ENCODE measurements at regions not wholly inside any gene's neighbourhood (a gene's known extent, or its start where the extent isn't known, plus 50 kb on each side); places are given as distances from the start of the nearest gene placed in this dataset.

DNA sequence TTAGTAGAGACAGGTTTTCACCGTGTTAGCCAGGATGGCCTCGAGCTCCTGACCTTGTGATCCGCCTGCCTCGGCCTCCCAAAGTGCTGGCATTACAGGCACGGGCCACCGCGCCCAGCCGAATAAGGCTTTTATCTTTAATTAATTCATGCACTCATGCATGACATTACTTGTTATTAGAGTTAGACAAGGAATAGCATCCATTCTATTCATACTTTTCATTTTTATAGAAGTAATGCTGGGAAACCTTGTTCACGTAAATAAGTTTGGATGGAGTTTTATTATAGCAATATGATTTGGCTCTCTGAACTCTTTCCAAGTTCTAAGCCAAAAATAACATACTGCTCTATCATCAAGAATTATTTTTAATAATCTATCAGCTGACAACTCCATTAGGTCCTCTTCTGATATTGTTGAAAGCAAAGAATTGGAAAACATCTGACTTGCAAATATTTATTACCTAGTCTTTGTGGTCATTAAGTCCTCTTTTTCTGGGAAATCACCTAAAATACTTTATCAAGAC, 168.8 kb upstream of the CCND2 start:
- H3K4me2 ChIP-seq, result no peak overlapping the region
- H3F3A ChIP-seq (ENCODE audit: insufficient read depth, low read depth), result no peaks in the 10 kb centered on the region
- ChIA-PET POLR2A (ENCODE audit: unreplicated experiment) (no interaction called here), CTCF (no interaction called here)
- no TSS peak for BruUV-seq (replicated peaks)
- no peaks in the 10 kb centered on the region for H3K9me2 ChIP-seq (ENCODE audit: insufficient read depth)
- H3K27me3 ChIP-seq (ENCODE audit: insufficient read depth, low read depth), result peaks cover 72% of the 10 kb centered on the region
- no peak for TF ChIP-seq EZH2 (IDR thresholded peaks at IDR 0.05; ENCODE audit: low read depth)
- TF ChIP-seq, protein P1, sequence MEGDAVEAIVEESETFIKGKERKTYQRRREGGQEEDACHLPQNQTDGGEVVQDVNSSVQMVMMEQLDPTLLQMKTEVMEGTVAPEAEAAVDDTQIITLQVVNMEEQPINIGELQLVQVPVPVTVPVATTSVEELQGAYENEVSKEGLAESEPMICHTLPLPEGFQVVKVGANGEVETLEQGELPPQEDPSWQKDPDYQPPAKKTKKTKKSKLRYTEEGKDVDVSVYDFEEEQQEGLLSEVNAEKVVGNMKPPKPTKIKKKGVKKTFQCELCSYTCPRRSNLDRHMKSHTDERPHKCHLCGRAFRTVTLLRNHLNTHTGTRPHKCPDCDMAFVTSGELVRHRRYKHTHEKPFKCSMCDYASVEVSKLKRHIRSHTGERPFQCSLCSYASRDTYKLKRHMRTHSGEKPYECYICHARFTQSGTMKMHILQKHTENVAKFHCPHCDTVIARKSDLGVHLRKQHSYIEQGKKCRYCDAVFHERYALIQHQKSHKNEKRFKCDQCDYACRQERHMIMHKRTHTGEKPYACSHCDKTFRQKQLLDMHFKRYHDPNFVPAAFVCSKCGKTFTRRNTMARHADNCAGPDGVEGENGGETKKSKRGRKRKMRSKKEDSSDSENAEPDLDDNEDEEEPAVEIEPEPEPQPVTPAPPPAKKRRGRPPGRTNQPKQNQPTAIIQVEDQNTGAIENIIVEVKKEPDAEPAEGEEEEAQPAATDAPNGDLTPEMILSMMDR (conservative IDR thresholded peaks at IDR 0.05), result no peak
- no peaks in the 10 kb centered on the region for H3K36me3 ChIP-seq (ENCODE audit: low read depth)
- no peaks in the 10 kb centered on the region for H3K4me1 ChIP-seq (replicated peaks; ENCODE audit: insufficient read depth)
- no peak overlapping the region for H2AFZ ChIP-seq
- DNase-seq, result no peak
- no peaks in the 10 kb centered on the region for H4K20me1 ChIP-seq (ENCODE audit: insufficient read depth)
- H3K9me3 ChIP-seq (ENCODE audit: insufficient read depth, low read depth), result no peaks in the 10 kb centered on the region
- intact Hi-C loops (cut with micrococcal nuclease; ENCODE audit: unreplicated experiment), result no loop called here
- H3K4me3 ChIP-seq, result no peak overlapping the region
- H3K27ac ChIP-seq, result no peak overlapping the region
- H3K79me2 ChIP-seq (ENCODE audit: low read depth), result no peaks in the 10 kb centered on the region

GRCh38 chr12:4099276-4099675, 174.3 kb upstream of the CCND2 start:
- Histone ChIP-seq H3K36me3 (ENCODE audit: low read depth) (no peaks in the 10 kb centered on the region), H3K27ac (no peak overlapping the region), H4K20me1 (ENCODE audit: insufficient read depth) (no peaks in the 10 kb centered on the region), H3K4me3 (no peak overlapping the region), H3K4me2 (no peak overlapping the region), H3F3A (ENCODE audit: insufficient read depth, low read depth) (no peaks in the 10 kb centered on the region), H3K79me2 (ENCODE audit: low read depth) (no peaks in the 10 kb centered on the region), H3K9me3 (ENCODE audit: insufficient read depth, low read depth) (no peaks in the 10 kb centered on the region), H3K4me1 (replicated peaks; ENCODE audit: insufficient read depth) (no peaks in the 10 kb centered on the region), H2AFZ (no peak overlapping the region), H3K27me3 (ENCODE audit: insufficient read depth, low read depth) (peaks cover 71% of the 10 kb centered on the region), H3K9me2 (ENCODE audit: insufficient read depth) (no peaks in the 10 kb centered on the region)
- CTCF ChIA-PET, result no interaction called here
- intact Hi-C loops (cut with micrococcal nuclease; ENCODE audit: unreplicated experiment), result no loop called here
- no peak for TF ChIP-seq EZH2 (IDR thresholded peaks at IDR 0.05; ENCODE audit: low read depth)
- TF ChIP-seq, protein P1 (conservative IDR thresholded peaks at IDR 0.05), result no peak
- no TSS peak for BruUV-seq (replicated peaks)
- POLR2A ChIA-PET (ENCODE audit: unreplicated experiment), result no interaction called here
- no peak for DNase-seq

DNA sequence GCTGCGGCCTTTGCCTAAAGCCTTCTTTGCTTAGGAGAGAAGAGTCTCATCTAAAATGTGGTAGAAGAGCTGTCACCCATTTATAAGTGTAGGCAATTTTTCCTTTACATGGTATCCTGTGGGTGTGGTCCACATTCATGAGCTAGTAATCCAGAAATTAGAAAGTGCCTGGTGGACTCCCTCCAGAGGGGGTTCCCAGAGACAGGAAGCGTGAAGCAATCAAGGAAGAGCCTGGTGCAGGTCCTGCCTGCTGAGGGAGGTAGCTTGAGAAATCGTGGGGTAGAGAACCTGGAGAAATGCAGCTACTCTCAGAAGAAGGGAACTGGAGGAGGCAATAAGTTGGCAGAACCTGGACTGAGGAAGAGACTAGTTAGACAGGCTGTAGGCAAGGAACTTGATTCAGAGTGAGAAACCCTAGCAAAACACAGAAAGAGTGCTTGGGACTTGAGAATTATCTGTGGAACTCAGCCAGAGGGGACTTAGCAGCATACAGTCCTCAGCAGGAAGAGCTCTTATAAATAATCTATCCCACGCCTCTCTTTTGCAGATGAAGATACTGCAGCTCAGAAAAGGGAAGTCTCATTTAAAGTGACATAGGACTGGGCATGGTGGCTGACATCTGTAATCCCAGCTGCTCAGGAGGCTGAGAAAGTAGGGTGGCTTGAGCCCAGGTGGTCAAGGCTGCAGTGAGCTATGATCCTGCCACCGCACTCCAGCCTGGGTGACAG, 182.4 kb upstream of the CCND2 start:
- DNase-seq, result no peak
- H3F3A ChIP-seq (ENCODE audit: insufficient read depth, low read depth), result no peaks in the 10 kb centered on the region
- no peaks in the 10 kb centered on the region for H3K9me3 ChIP-seq (ENCODE audit: insufficient read depth, low read depth)
- H3K9me2 ChIP-seq (ENCODE audit: insufficient read depth), result no peaks in the 10 kb centered on the region
- no TSS peak for BruUV-seq (replicated peaks)
- no peaks in the 10 kb centered on the region for H3K36me3 ChIP-seq (ENCODE audit: low read depth)
- H2AFZ ChIP-seq, result no peak overlapping the region
- TF ChIP-seq EZH2 (IDR thresholded peaks at IDR 0.05; ENCODE audit: low read depth), result no peak
- TF ChIP-seq, protein P1 (conservative IDR thresholded peaks at IDR 0.05), result no peak
- intact Hi-C loops (cut with micrococcal nuclease; ENCODE audit: unreplicated experiment), result no loop called here
- H3K4me2 ChIP-seq, result no peak overlapping the region
- H4K20me1 ChIP-seq (ENCODE audit: insufficient read depth), result no peaks in the 10 kb centered on the region
- no peak overlapping the region for H3K27ac ChIP-seq
- ChIA-PET POLR2A (ENCODE audit: unreplicated experiment) (no interaction called here), CTCF (no interaction called here)
- H3K27me3 ChIP-seq (ENCODE audit: insufficient read depth, low read depth), result peaks cover 67% of the 10 kb centered on the region
- no peaks in the 10 kb centered on the region for H3K79me2 ChIP-seq (ENCODE audit: low read depth)
- H3K4me3 ChIP-seq, result no peak overlapping the region
- no peaks in the 10 kb centered on the region for H3K4me1 ChIP-seq (replicated peaks; ENCODE audit: insufficient read depth)

Measured in PC-9 (cell line).